Testis (tissue), 2 donors: ENCODE measurements at regions not wholly inside any gene's neighbourhood (a gene's known extent, or its start where the extent isn't known, plus 50 kb on each side); places are given as distances from the start of the nearest gene placed in this dataset.
"Not testable (repeated sequence)": the region's sequence is repeated elsewhere in the genome, so short reads cannot be mapped to it uniquely, and the experiment has no call there.

Experiments
- DNase-seq: peaks from one replicate; pipeline ENCODE4 v3.0.0-alpha.2; 2019
- H3K27ac ChIP-seq, 2 donors: fragments of 200-600 bp; sonication (generic); one replicate each; pipeline ENCODE4 v1.5.1; 2019
- H3K27me3 ChIP-seq: fragments of 200-600 bp; sonication (generic); one replicate; pipeline ENCODE4 v1.5.1; 2019
- H3K36me3 ChIP-seq: fragments of 200-600 bp; sonication (generic); one replicate; pipeline ENCODE4 v1.5.1; 2017; ENCODE audit warnings: low read depth; ENCODE audit errors: missing control alignments
- H3K4me1 ChIP-seq: fragments of 200-600 bp; sonication (generic); one replicate; pipeline ENCODE4 v1.5.1; 2019
- H3K4me3 ChIP-seq, 2 donors: fragments of 200-600 bp; sonication (generic); one replicate each; pipeline ENCODE4 v1.5.1; 2017 to 2019
- H3K9me3 ChIP-seq: fragments of 200-600 bp; sonication (generic); one replicate; pipeline ENCODE4 v1.5.1; 2017
- POLR2A ChIP-seq: fragments of 450-650 bp; IDR thresholded peaks from one replicate; pipeline ENCODE4 v1.6.1; 2017; ENCODE audit warnings: antibody characterized with exemption, mild to moderate bottlenecking, moderate library complexity
- WGBS, 2 donors: methylation state at CpG; one replicate each; pipeline ENCODE4 v1.1.5; 2018; 5-methylcytosine and 5-hydroxymethylcytosine counted together
- intact Hi-C: fragments of 100-400 bp; cut with DNase I; formaldehyde crosslinking; loops from one replicate; pipeline ENCODE4 v1.15.1; 2023; ENCODE audit warnings: low total_unique reads
- TF ChIP-seq, protein P1 (sequence below), 3 experiments: fragments of 450-650 bp in 2 of 3; fragments of 200-600 bp in 1 of 3; sonication (generic) in 1 of 3; IDR thresholded peaks; one replicate each; pipeline ENCODE4 v1.5.1; 2016 to 2019; ENCODE audit warnings: antibody characterized with exemption in 3 of 3, mild to moderate bottlenecking in 2 of 3, moderate library complexity in 1 of 3

DNA sequence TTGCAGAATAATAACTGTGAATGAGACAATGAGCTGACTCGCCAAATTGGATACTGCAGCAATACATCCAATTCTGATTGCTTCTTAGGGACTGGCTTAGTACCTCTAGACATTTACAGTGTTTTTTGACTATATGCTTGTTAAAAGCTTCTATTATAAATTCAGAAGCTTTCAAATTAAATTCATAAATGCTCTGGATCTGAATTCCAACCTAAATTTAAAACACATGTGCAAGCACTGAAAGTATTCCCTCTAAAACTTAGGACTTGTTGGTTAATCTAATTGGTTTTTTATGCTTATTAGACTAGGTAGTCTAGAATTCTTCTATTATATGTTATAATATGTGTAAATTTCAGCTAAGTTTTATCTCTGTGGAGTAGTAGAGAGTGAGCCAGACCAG lies 306.9 kb downstream of the CPS1 start:
- Histone ChIP-seq H3K4me3 (no peak overlapping the region), H3K36me3 (no peaks in the 10 kb centered on the region), H3K27ac (no peak overlapping the region), H3K4me1 (no peaks in the 10 kb centered on the region), H3K9me3 (no peaks in the 10 kb centered on the region), H3K27me3 (no peaks in the 10 kb centered on the region)
- WGBS, 2 donors = 58 to 67% methylated on average over 1 of the region's 1 CpG
- intact Hi-C loops = no loop called here
- DNase-seq = no peak
- TF ChIP-seq, protein P1, sequence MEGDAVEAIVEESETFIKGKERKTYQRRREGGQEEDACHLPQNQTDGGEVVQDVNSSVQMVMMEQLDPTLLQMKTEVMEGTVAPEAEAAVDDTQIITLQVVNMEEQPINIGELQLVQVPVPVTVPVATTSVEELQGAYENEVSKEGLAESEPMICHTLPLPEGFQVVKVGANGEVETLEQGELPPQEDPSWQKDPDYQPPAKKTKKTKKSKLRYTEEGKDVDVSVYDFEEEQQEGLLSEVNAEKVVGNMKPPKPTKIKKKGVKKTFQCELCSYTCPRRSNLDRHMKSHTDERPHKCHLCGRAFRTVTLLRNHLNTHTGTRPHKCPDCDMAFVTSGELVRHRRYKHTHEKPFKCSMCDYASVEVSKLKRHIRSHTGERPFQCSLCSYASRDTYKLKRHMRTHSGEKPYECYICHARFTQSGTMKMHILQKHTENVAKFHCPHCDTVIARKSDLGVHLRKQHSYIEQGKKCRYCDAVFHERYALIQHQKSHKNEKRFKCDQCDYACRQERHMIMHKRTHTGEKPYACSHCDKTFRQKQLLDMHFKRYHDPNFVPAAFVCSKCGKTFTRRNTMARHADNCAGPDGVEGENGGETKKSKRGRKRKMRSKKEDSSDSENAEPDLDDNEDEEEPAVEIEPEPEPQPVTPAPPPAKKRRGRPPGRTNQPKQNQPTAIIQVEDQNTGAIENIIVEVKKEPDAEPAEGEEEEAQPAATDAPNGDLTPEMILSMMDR (IDR thresholded peaks at IDR 0.05) = no peak
- TF ChIP-seq POLR2A = no peak

DNA sequence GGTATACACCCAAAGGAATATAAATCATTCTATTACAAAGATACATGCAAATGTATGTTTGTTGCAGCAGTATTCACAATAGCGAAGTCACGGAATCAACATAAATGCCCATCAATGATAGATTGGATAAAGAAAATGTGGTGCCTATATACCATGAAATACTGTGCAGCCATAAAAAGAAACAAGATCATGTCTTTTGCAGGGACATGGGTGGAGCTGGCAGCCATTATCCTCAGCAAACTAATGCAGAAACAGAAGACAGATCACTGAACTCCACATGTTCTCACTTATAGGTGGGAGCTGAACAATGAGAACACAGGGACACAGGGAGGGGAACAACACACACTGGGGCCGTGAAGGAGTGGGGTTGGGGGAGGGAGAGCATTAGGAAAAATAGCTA lies 315.2 kb downstream of the CPS1 start:
- intact Hi-C loops = not testable (repeated sequence)
- 90 to 93% methylated on average over 3 of the region's 3 CpGs for WGBS, 2 donors

DNA sequence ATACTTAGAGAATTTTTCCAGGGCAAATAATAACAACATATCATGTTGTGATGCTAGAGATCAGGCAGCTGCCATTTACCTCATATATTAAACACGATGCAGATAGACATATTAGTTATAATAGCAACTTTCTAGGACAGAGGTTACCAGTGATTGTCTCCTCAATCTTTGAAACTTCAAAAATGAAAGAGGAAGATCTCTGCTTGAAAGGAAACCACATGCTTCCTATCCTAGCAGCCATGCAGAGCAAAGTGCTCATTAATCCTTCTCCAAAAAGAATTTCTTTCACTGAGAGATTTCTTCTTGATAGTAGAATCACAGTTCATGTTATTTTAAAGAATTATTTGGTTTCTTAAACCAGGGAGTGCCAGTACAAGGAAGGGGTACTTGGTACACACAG lies 317.2 kb downstream of the CPS1 start:
- no peaks in the 10 kb centered on the region for H3K9me3 ChIP-seq
- no peak for DNase-seq
- H3K27me3 ChIP-seq = no peaks in the 10 kb centered on the region
- WGBS, 2 donors = 58 to 60% methylated on average over 1 of the region's 1 CpG
- H3K4me1 ChIP-seq = no peaks in the 10 kb centered on the region
- no peaks in the 10 kb centered on the region for H3K36me3 ChIP-seq
- no peak overlapping the region for H3K27ac ChIP-seq
- TF ChIP-seq, protein P1 (IDR thresholded peaks at IDR 0.05) = no peak
- TF ChIP-seq POLR2A = no peak
- intact Hi-C loops = no loop called here
- H3K4me3 ChIP-seq = no peak overlapping the region

More for the DNA sequence above, 315.2 kb downstream of the CPS1 start:
- H3K4me3 ChIP-seq, DNase-seq, H3K27ac ChIP-seq, H3K9me3 ChIP-seq, H3K36me3 ChIP-seq, H3K27me3 ChIP-seq, H3K4me1 ChIP-seq: not testable (repeated sequence)

DNA sequence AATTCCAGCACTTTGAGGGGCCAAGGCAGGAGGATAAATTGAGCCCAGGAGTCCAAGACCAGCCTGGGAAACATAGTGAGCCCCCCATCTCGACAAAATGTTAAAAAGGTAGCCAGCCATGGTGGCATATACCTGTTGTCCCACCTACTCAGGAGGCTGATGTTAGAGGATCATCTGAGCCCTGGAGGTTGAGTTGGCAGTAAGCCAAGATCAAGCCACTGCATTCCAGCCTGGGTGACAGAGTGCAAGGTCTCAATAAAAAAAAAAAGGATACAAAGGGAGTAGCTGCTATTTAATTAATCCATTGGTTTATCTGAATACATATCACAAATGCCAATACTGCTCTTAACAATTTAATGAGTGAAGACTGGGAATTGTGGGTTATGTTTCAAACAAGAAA lies 327.8 kb downstream of the CPS1 start:
- Histone ChIP-seq H3K4me3 (no peak overlapping the region), H3K9me3 (no peaks in the 10 kb centered on the region), H3K27me3 (no peaks in the 10 kb centered on the region), H3K27ac (no peak overlapping the region), H3K4me1 (no peaks in the 10 kb centered on the region), H3K36me3 (no peaks in the 10 kb centered on the region)
- intact Hi-C loops = no loop called here
- WGBS, 2 donors = 78 to 88% methylated on average over 1 of the region's 1 CpG
- no peak for DNase-seq
- TF ChIP-seq, protein P1 (IDR thresholded peaks at IDR 0.05) = no peak
- TF ChIP-seq POLR2A = no peak

DNA sequence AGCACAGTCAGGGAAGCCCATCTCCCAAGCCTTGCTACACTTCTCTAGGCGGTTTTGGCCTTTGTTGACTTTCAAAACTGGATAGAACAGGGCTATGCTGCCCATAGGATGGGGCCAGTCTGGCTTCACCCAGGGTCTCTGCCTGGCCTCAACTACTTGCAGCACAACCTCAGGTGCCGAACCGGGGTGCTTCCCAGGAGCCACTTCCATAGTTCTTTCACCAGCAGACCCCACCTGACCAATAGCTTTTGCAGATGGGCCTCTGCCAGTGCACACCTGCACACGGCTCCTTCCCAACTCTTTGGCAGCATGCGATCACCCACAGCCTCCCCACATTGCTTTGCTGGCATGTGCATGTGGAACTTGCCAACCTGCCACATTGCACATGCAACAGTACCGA lies 331.6 kb downstream of the CPS1 start:
- Histone ChIP-seq H3K27ac (no peak overlapping the region), H3K4me3 (no peak overlapping the region), H3K9me3 (no peaks in the 10 kb centered on the region), H3K27me3 (no peaks in the 10 kb centered on the region), H3K4me1 (no peaks in the 10 kb centered on the region), H3K36me3 (no peaks in the 10 kb centered on the region)
- 93 to 97% methylated on average over 5 to 6 of the region's 6 CpGs for WGBS, 2 donors
- intact Hi-C loops = no loop called here
- no peak for DNase-seq
- TF ChIP-seq, protein P1 (IDR thresholded peaks at IDR 0.05) = no peak
- TF ChIP-seq POLR2A = no peak
